Psoas muscle (tissue), 7 donors: ENCODE measurements at regions not wholly inside any gene's neighbourhood (a gene's known extent, or its start where the extent isn't known, plus 50 kb on each side); places are given as distances from the start of the nearest gene placed in this dataset.
A peak's percentile ranks its signal among the peaks of the same experiment; 100 is the strongest.

ENCODE experiments used
- ATAC-seq, 4 donors: fragments of 200-7000 bp; cut with Tn5 transposase; one replicate each; pipeline ENCODE4 v1.9.1; 2020; ENCODE audit warnings: moderate library complexity in 3 of 4, mild to moderate bottlenecking in 2 of 4
- DNase-seq, 2 donors: peaks; one replicate each; pipeline ENCODE4 v3.0.0-alpha.2; 2020
- H3K27ac ChIP-seq: fragments of 200-600 bp; one replicate; pipeline ENCODE4 v1.8.0; 2022
- H3K27me3 ChIP-seq, 3 donors: fragments of 200-600 bp in 1 of 3; one replicate each; pipeline versions ENCODE4 v1.6.1 to v1.8.0; 2013 to 2022; ENCODE audit warnings: low read length in 2 of 3, mild to moderate bottlenecking in 2 of 3, moderate library complexity in 1 of 3; ENCODE audit not compliant: insufficient read depth in 3 of 3
- H3K36me3 ChIP-seq, 2 donors: fragments of 200-600 bp in 1 of 2; one replicate each; pipeline versions ENCODE4 v1.6.1 to v1.8.0; 2013 to 2022; ENCODE audit warnings: low read depth in 1 of 2, mild to moderate bottlenecking in 1 of 2, moderate library complexity in 1 of 2; ENCODE audit not compliant: insufficient read depth in 1 of 2
- H3K4me1 ChIP-seq: fragments of 200-600 bp; one replicate; pipeline ENCODE4 v1.8.0; 2022
- H3K4me3 ChIP-seq: fragments of 200-600 bp; one replicate; pipeline ENCODE4 v1.8.0; 2022; ENCODE audit warnings: mild to moderate bottlenecking
- H3K9me3 ChIP-seq: fragments of 200-600 bp; one replicate; pipeline ENCODE4 v1.8.0; 2022
- CTCF ChIP-seq: fragments of 200-600 bp; IDR thresholded peaks from one replicate; pipeline ENCODE4 v1.8.0; 2022; ENCODE audit warnings: antibody characterized with exemption
- WGBS, 3 donors: extraction: QIAGEN DNeasy Blood & Tissue Kit; methylation state at CpG; one replicate each; pipeline versions ENCODE4 v1.1.6 to v1.1.7; 2013; 5-methylcytosine and 5-hydroxymethylcytosine counted together
- intact Hi-C, 2 donors: fragments of 100-400 bp; cut with DNase I; formaldehyde crosslinking; loops; one replicate each; pipeline versions ENCODE4 v1.11.0 to v1.14.2; 2022
- donor health status: healthy with polysubstance abuse.
- donor health status: DM: no; HTN: no; CAD: no; lungs with moderate emphysema.
- donor health status: Bipolar disorder and iron deficiency.
- donor health status: healthy.
- donor health status: DM: yes; HTN: yes; CAD: no.
- donor health status: DM: no; HTN: no; CAD: no.
- donor health status: DM: yes; HTN: yes; CAD: no.

GRCh38 chr2:16525265-16525887 lies 140.3 kb downstream of the CYRIA start:
- ATAC-seq (peak; percentile 46 to 83 (median 70)), DNase-seq (peak in 1 of 2 donors; percentile 18)
- WGBS, 3 donors = 80 to 85% (median 80%) methylated on average over 15 of the region's 15 CpGs
- Histone ChIP-seq H3K9me3 (no peaks in the 10 kb centered on the region), H3K4me1 (peaks cover 3% of the 10 kb centered on the region), H3K4me3 (no peak overlapping the region), H3K27me3 (no peaks in the 10 kb centered on the region), H3K27ac (no peak overlapping the region), H3K36me3 (no peaks in the 10 kb centered on the region)
- intact Hi-C loops = loop anchor here in 1 of 2 donors (10.0 kb wide), 1 partner anchor 229 kb away; no protein-coding TSS in a partner anchor
- TF ChIP-seq CTCF = peak; percentile 43

GRCh38 chr2:16523711-16524110 lies 141.9 kb downstream of the CYRIA start:
- 79 to 82% (median 80%) methylated on average over 8 of the region's 8 CpGs for WGBS, 3 donors
- no peaks in the 10 kb centered on the region for H3K36me3 ChIP-seq
- intact Hi-C loops = loop anchor here in 1 of 2 donors (10.0 kb wide), 1 partner anchor 231 kb away; no protein-coding TSS in a partner anchor

GRCh38 chr2:16522031-16522831 lies 143.4 kb downstream of the CYRIA start:
- H3K4me1 ChIP-seq = peaks cover 3% of the 10 kb centered on the region
- no peak for DNase-seq
- WGBS, 3 donors = 44 to 52% (median 49%) methylated on average over 13 of the region's 13 CpGs
- no peak overlapping the region for H3K4me3 ChIP-seq
- ATAC-seq = no peak
- H3K9me3 ChIP-seq = no peaks in the 10 kb centered on the region
- intact Hi-C loops = loop anchor here in 1 of 2 donors (10.0 kb wide), 1 partner anchor 233 kb away; no protein-coding TSS in a partner anchor
- no peak overlapping the region for H3K27ac ChIP-seq
- H3K27me3 ChIP-seq = no peaks in the 10 kb centered on the region
- H3K36me3 ChIP-seq = no peaks in the 10 kb centered on the region
- no peak for TF ChIP-seq CTCF

More at GRCh38 chr2:16523711-16524110, 141.9 kb downstream of the CYRIA start:
- Histone ChIP-seq H3K27me3 (no peaks in the 10 kb centered on the region), H3K9me3 (no peaks in the 10 kb centered on the region), H3K4me1 (peaks cover 3% of the 10 kb centered on the region), H3K27ac (no peak overlapping the region), H3K4me3 (no peak overlapping the region)
- TF ChIP-seq CTCF = no peak
- ATAC-seq (no peak), DNase-seq (no peak)

- Histone ChIP-seq H3K4me1 (peaks cover 1% of the 10 kb centered on the region), H3K27ac (no peak overlapping the region), H3K36me3 (no peaks in the 10 kb centered on the region), H3K27me3 (no peaks in the 10 kb centered on the region), H3K4me3 (no peak overlapping the region), H3K9me3 (no peaks in the 10 kb centered on the region)
- no peak for TF ChIP-seq CTCF
- no peak for DNase-seq
- no peak for ATAC-seq
- intact Hi-C loops = loop anchor here in 1 of 2 donors (10.0 kb wide), 1 partner anchor 234 kb away; no protein-coding TSS in a partner anchor
- 0 to 36% (median 0%) methylated on average over 1 of the region's 1 CpG for WGBS, 3 donors
Measured at GRCh38 chr2:16520891-16521290, 144.7 kb downstream of the CYRIA start.
